H1 (cell line): ENCODE measurements at regions not wholly inside any gene's neighbourhood (a gene's known extent, or its start where the extent isn't known, plus 50 kb on each side); places are given as distances from the start of the nearest gene placed in this dataset.

Experiments used
- CTCF ChIA-PET: fragments of 300-600 bp; sonication (Branson Sonifier 250); formaldehyde crosslinking; loops from one replicate; lab custom pipeline; 2021; ENCODE audit not compliant: partially characterized antibody; lab: Charles Lee
- POLR2A ChIA-PET: fragments of 300-600 bp; sonication (Branson Sonifier 250); formaldehyde crosslinking; loops from one replicate; lab custom pipeline; 2021; ENCODE audit warnings: inconsistent platforms; ENCODE audit not compliant: partially characterized antibody; lab: Charles Lee
- DNase-seq, 2 experiments: peaks; one replicate each; pipeline versions ENCODE4 v3.0.0 to v3.0.0-alpha.2; 2010 to 2022; ENCODE audit warnings: low spot score in 2 of 2, low read depth in 1 of 2, mixed read lengths in 1 of 2
- FAIRE-seq: peaks from 2 replicates; lab custom pipeline; 2011; peaks lifted over from hg19 to GRCh38; lab: Jason Lieb, UNC
- H2AFZ ChIP-seq: 2 replicates; pipeline ENCODE4 v1.8.1; 2012; ENCODE audit warnings: low read length, inconsistent platforms
- H2AK5ac ChIP-seq: 2 replicates; pipeline ENCODE4 v1.6.1; 2013; ENCODE audit warnings: low read depth, low read length
- H2BK120ac ChIP-seq: replicated peaks from 2 replicates; pipeline ENCODE3; 2013; ENCODE audit warnings: low read depth, low read length, inconsistent platforms
- H2BK12ac ChIP-seq: 2 replicates; pipeline ENCODE4 v1.6.1; 2013; ENCODE audit warnings: low read depth, low read length
- H2BK15ac ChIP-seq: 2 replicates; pipeline ENCODE4 v1.6.1; 2013; ENCODE audit warnings: low read length
- H2BK20ac ChIP-seq: 2 replicates; pipeline ENCODE4 v1.6.1; 2013; ENCODE audit warnings: low read length
- H2BK5ac ChIP-seq: 2 replicates; pipeline ENCODE4 v1.6.1; 2013; ENCODE audit warnings: low read depth, low read length
- H3K14ac ChIP-seq: 2 replicates; pipeline ENCODE4 v1.6.1; 2013; ENCODE audit warnings: inconsistent platforms; ENCODE audit not compliant: insufficient read length
- H3K18ac ChIP-seq: 2 replicates; pipeline ENCODE4 v1.6.1; 2013; ENCODE audit warnings: low read length; ENCODE audit errors: extremely low read depth
- H3K23ac ChIP-seq: 2 replicates; pipeline ENCODE4 v1.6.1; 2013; ENCODE audit warnings: inconsistent platforms; ENCODE audit not compliant: insufficient read length
- H3K23me2 ChIP-seq: 2 replicates; pipeline ENCODE4 v1.6.1; 2013; ENCODE audit warnings: low read depth, low read length
- H3K27ac ChIP-seq: 2 replicates; pipeline ENCODE4 v1.6.1; 2011; ENCODE audit warnings: low read depth, low read length, inconsistent platforms
- H3K27me3 ChIP-seq, 4 experiments: replicated peaks in 1 of 4; 1 replicate in 1 of 4; 2 replicates in 3 of 4; pipeline versions ENCODE4 v1.6.1 to v1.8.1; 2011 to 2013; ENCODE audit warnings: low read length in 3 of 4, mild to moderate bottlenecking in 3 of 4, inconsistent platforms in 2 of 4, mixed read lengths in 2 of 4, moderate library complexity in 1 of 4; ENCODE audit not compliant: control insufficient read depth in 3 of 4, insufficient read depth in 3 of 4; ENCODE audit errors: extremely low read depth in 1 of 4
- H3K36me3 ChIP-seq, 4 experiments: 2 replicates each; pipeline versions ENCODE4 v1.6.1 to v1.8.1; 2011 to 2013; ENCODE audit warnings: mild to moderate bottlenecking in 4 of 4, low read length in 3 of 4, moderate library complexity in 2 of 4, control low read depth in 1 of 4, inconsistent platforms in 1 of 4; ENCODE audit not compliant: insufficient read depth in 4 of 4, control insufficient read depth in 2 of 4
- H3K4ac ChIP-seq: replicated peaks from 2 replicates; pipeline ENCODE3; 2013; ENCODE audit warnings: low read length, low read depth, mixed read lengths, inconsistent platforms; ENCODE audit not compliant: insufficient read length
- H3K4me1 ChIP-seq, 4 experiments: replicated peaks in 1 of 4; 1 replicate in 1 of 4; 2 replicates in 3 of 4; pipeline versions ENCODE4 v1.6.1 to v1.8.1; 2011 to 2013; ENCODE audit warnings: low read length in 3 of 4, inconsistent platforms in 2 of 4, mixed read lengths in 1 of 4; ENCODE audit not compliant: insufficient read depth in 4 of 4, control insufficient read depth in 3 of 4
- H3K4me2 ChIP-seq, 2 experiments: 2 replicates each; pipeline versions ENCODE4 v1.6.1 to v1.8.1; 2011 to 2013; ENCODE audit warnings: low read depth in 2 of 2, low read length in 2 of 2, control low read depth in 1 of 2, inconsistent platforms in 1 of 2, mild to moderate bottlenecking in 1 of 2; ENCODE audit not compliant: insufficient read depth in 1 of 2
- H3K4me3 ChIP-seq, 4 experiments: fragments of 200-600, 300-600 bp in 1 of 4; sonication (generic), shearing (Covaris generic), sonication (Bioruptor Twin) in 1 of 4; 2 replicates each; pipeline versions ENCODE4 v1.5.1 to v1.8.1; 2011 to 2016; ENCODE audit warnings: low read length in 4 of 4, low read depth in 3 of 4, control low read depth in 2 of 4, inconsistent platforms in 2 of 4, mild to moderate bottlenecking in 2 of 4, mixed read lengths in 1 of 4, moderate library complexity in 1 of 4; ENCODE audit not compliant: insufficient read depth in 2 of 4; ENCODE audit errors: extremely low read depth in 1 of 4
- H3K56ac ChIP-seq: replicated peaks from 2 replicates; pipeline ENCODE3; 2013; ENCODE audit warnings: low read depth, mild to moderate bottlenecking, mixed read lengths, low read length, inconsistent platforms; ENCODE audit not compliant: insufficient read length
- H3K79me1 ChIP-seq: 2 replicates; pipeline ENCODE4 v1.6.1; 2013; ENCODE audit warnings: low read depth, low read length, control low read depth
- H3K79me2 ChIP-seq, 2 experiments: 2 replicates each; pipeline versions ENCODE4 v1.6.1 to v1.8.1; 2012 to 2013; ENCODE audit warnings: low read length in 2 of 2, mild to moderate bottlenecking in 2 of 2, inconsistent platforms in 1 of 2; ENCODE audit not compliant: insufficient read depth in 2 of 2, control insufficient read depth in 1 of 2
- H3K9ac ChIP-seq, 4 experiments: replicated peaks in 1 of 4; 1 replicate in 1 of 4; 2 replicates in 3 of 4; pipeline versions ENCODE4 v1.6.1 to v1.8.1; 2011 to 2013; ENCODE audit warnings: low read depth in 3 of 4, low read length in 3 of 4, control low read depth in 2 of 4, mild to moderate bottlenecking in 2 of 4, moderate library complexity in 2 of 4, inconsistent platforms in 1 of 4; ENCODE audit errors: extremely low read depth in 1 of 4
- H3K9me3 ChIP-seq, 2 experiments: 2 replicates each; pipeline versions ENCODE4 v1.6.1 to v1.8.1; 2012 to 2013; ENCODE audit warnings: mild to moderate bottlenecking in 2 of 2, moderate library complexity in 2 of 2, control low read depth in 1 of 2, inconsistent platforms in 1 of 2, low read depth in 1 of 2, low read length in 1 of 2, mixed read lengths in 1 of 2; ENCODE audit not compliant: insufficient read depth in 2 of 2
- H4K20me1 ChIP-seq, 2 experiments: replicated peaks in 1 of 2; 2 replicates each; pipeline versions ENCODE3 to v1.8.1; 2011 to 2013; ENCODE audit warnings: inconsistent platforms in 2 of 2, low read length in 2 of 2, mild to moderate bottlenecking in 1 of 2; ENCODE audit not compliant: insufficient read depth in 2 of 2, control insufficient read depth in 1 of 2
- H4K5ac ChIP-seq: 2 replicates; pipeline ENCODE4 v1.6.1; 2013; ENCODE audit warnings: low read length, low read depth, mixed read lengths, inconsistent platforms; ENCODE audit not compliant: insufficient read length
- H4K8ac ChIP-seq: 2 replicates; pipeline ENCODE4 v1.8.0; 2013; ENCODE audit warnings: mild to moderate bottlenecking, moderate library complexity, low read length, inconsistent platforms; ENCODE audit not compliant: insufficient read depth; ENCODE audit errors: extremely low read depth
- H4K91ac ChIP-seq: replicated peaks from 2 replicates; pipeline ENCODE3; 2013; ENCODE audit warnings: low read length, mixed read lengths, inconsistent platforms; ENCODE audit not compliant: insufficient read length
- BACH1 ChIP-seq: IDR thresholded peaks from 2 replicates; pipeline ENCODE4 v1.6.1; 2012; ENCODE audit warnings: low read length, improper control_type of control experiment
- BCL11A ChIP-seq, 2 experiments: IDR thresholded peaks; one replicate each; pipeline ENCODE4 v1.6.1; 2011; ENCODE audit warnings: low read depth in 2 of 2, low read length in 2 of 2, mild to moderate bottlenecking in 2 of 2
- CEBPB ChIP-seq: IDR thresholded peaks from 2 replicates; pipeline ENCODE4 v1.6.1; 2012; ENCODE audit warnings: low read depth, low read length
- EP300 ChIP-seq, 2 experiments: IDR thresholded peaks; 1 replicate in 1 of 2; 2 replicates in 1 of 2; pipeline ENCODE4 v1.6.1; 2011 to 2012; ENCODE audit warnings: low read depth in 2 of 2, low read length in 2 of 2, mild to moderate bottlenecking in 2 of 2, borderline replicate concordance in 1 of 2, inconsistent platforms in 1 of 2, moderate library complexity in 1 of 2
- GABPA ChIP-seq: IDR thresholded peaks from 2 replicates; pipeline ENCODE4 v1.6.1; 2011; ENCODE audit warnings: mild to moderate bottlenecking, low read length, moderate library complexity, borderline replicate concordance; ENCODE audit not compliant: insufficient read depth
- JUND ChIP-seq: IDR thresholded peaks from 2 replicates; pipeline ENCODE4 v1.6.1; 2011; ENCODE audit warnings: mild to moderate bottlenecking, improper control_type of control experiment, low read length
- KDM1A ChIP-seq: fragments of 200-600, 300-600 bp; sonication (generic); IDR thresholded peaks from 2 replicates; pipeline ENCODE4 v1.7.1; 2016; ENCODE audit warnings: mild to moderate bottlenecking, low read length, borderline replicate concordance
- MAFK ChIP-seq: IDR thresholded peaks from 2 replicates; pipeline ENCODE4 v1.6.1; 2012; ENCODE audit warnings: low read depth, mild to moderate bottlenecking, improper control_type of control experiment, low read length
- NANOG ChIP-seq: IDR thresholded peaks from 2 replicates; pipeline ENCODE4 v1.6.1; 2011; ENCODE audit warnings: low read length, low read depth, mild to moderate bottlenecking, inconsistent platforms; ENCODE audit not compliant: insufficient read depth, poor library complexity, severe bottlenecking
- SIRT6 ChIP-seq: IDR thresholded peaks from one replicate; pipeline ENCODE4 v1.7.1; 2012; ENCODE audit warnings: low read length, inconsistent platforms
- SP2 ChIP-seq: IDR thresholded peaks from 2 replicates; pipeline ENCODE4 v1.6.1; 2012; ENCODE audit warnings: mild to moderate bottlenecking, low read length, inconsistent platforms
- SP4 ChIP-seq: IDR thresholded peaks from 2 replicates; pipeline ENCODE4 v1.6.1; 2012; ENCODE audit warnings: low read length, inconsistent platforms
- SUZ12 ChIP-seq: fragments of 200-600 bp; sonication (generic); IDR thresholded peaks from 2 replicates; pipeline ENCODE4 v1.6.1; 2012; ENCODE audit warnings: mild to moderate bottlenecking, inconsistent platforms, low read length, moderate library complexity, mixed read lengths
- TBP ChIP-seq: IDR thresholded peaks from 2 replicates; pipeline ENCODE4 v1.6.1; 2011; ENCODE audit warnings: low read depth, low read length, improper control_type of control experiment
- TEAD4 ChIP-seq: IDR thresholded peaks from 2 replicates; pipeline ENCODE4 v1.6.1; 2012; ENCODE audit warnings: low read depth, low read length, inconsistent platforms, mixed read lengths
- YY1 ChIP-seq: IDR thresholded peaks from 2 replicates; pipeline ENCODE4 v1.6.1; 2011; ENCODE audit warnings: low read depth, mild to moderate bottlenecking, low read length
- WGBS, 2 experiments: shearing (Covaris generic) in 1 of 2; methylation state at CpG; one replicate each; pipeline versions ENCODE4 v1.1.6 to v1.1.7; 2013 to 2015; ENCODE audit warnings: low lambda C conversion rate in 2 of 2, mixed read lengths in 2 of 2, inconsistent platforms in 1 of 2, low coverage in 1 of 2, missing lambda C conversion rate in 1 of 2; ENCODE audit not compliant: insufficient replicate concordance in 2 of 2, insufficient coverage in 1 of 2, insufficient read length in 1 of 2; ENCODE audit errors: extremely low coverage in 1 of 2, missing lambda C conversion rate in 1 of 2; 5-methylcytosine and 5-hydroxymethylcytosine counted together

- Histone ChIP-seq H2BK5ac (no peak overlapping the region), H3K18ac (no peak overlapping the region), H4K91ac (no peak overlapping the region), H3K36me3 (no peaks in the 10 kb centered on the region), H3K9me3 (no peaks in the 10 kb centered on the region), H3K9ac (no peak overlapping the region), H4K5ac (no peak overlapping the region), H2BK12ac (no peak overlapping the region), H2BK20ac (no peak overlapping the region), H3K4me3 (no peak overlapping the region), H3K79me1 (no peaks in the 10 kb centered on the region), H3K4me2 (no peak overlapping the region), H3K4me1 (no peaks in the 10 kb centered on the region), H3K27me3 (no peaks in the 10 kb centered on the region), H3K79me2 (no peaks in the 10 kb centered on the region), H2AFZ (no peak overlapping the region), H3K56ac (no peak overlapping the region), H3K14ac (no peak overlapping the region), H3K4ac (no peak overlapping the region), H4K20me1 (no peaks in the 10 kb centered on the region), H4K8ac (no peak overlapping the region), H3K23me2 (no peaks in the 10 kb centered on the region), H3K27ac (no peak overlapping the region), H2AK5ac (no peak overlapping the region), H2BK120ac (no peak overlapping the region), H2BK15ac (no peak overlapping the region), H3K23ac (no peak overlapping the region)
- DNase-seq = no peak
- POLR2A ChIA-PET = no interaction called here
- FAIRE-seq = no peak
- TF ChIP-seq KDM1A (no peak), SUZ12 (no peak), SIRT6 (no peak), BACH1 (no peak), CEBPB (no peak), YY1 (no peak), EP300 (IDR thresholded peaks at IDR 0.05; ENCODE audit: borderline replicate concordance in 1 of 2, low read depth in 2 of 2, low read length in 2 of 2) (no peak), JUND (no peak), SP4 (no peak), NANOG (no peak), SP2 (no peak), TBP (no peak), GABPA (no peak), BCL11A (IDR thresholded peaks at IDR 0.05; ENCODE audit: low read depth in 2 of 2, low read length in 2 of 2) (no peak), MAFK (no peak), TEAD4 (no peak)
- 73% methylated on average over 1 of the region's 1 CpG; no CpG with 5 or more reads in 1 of the 2 experiments for WGBS, 2 experiments
- CTCF ChIA-PET = no interaction called here
These were observed 457.1 kb downstream of the MID1IP1 start for GRCh38 chrX:39258331-39258730.
